Liver (tissue), 8 donors: ENCODE measurements at regions not wholly inside any gene's neighbourhood (a gene's known extent, or its start where the extent isn't known, plus 50 kb on each side); places are given as distances from the start of the nearest gene placed in this dataset.

Source experiments
- DNase-seq: peaks from one replicate; pipeline ENCODE4 v3.0.0-alpha.2; 2017; ENCODE audit warnings: low spot score
- H3K27ac ChIP-seq, 2 donors: one replicate each; pipeline ENCODE4 v1.7.0; 2013; ENCODE audit warnings: inconsistent platforms in 2 of 2, low read length in 2 of 2, control low read depth in 1 of 2, low read depth in 1 of 2, mild to moderate bottlenecking in 1 of 2
- H3K27me3 ChIP-seq, 4 donors: one replicate each; pipeline versions ENCODE4 v1.6.1 to v1.7.0; 2013; ENCODE audit warnings: low read length in 3 of 4, inconsistent platforms in 1 of 4, mild to moderate bottlenecking in 1 of 4, moderate library complexity in 1 of 4; ENCODE audit not compliant: control insufficient read depth in 4 of 4, insufficient read depth in 4 of 4
- H3K36me3 ChIP-seq, 4 donors: one replicate each; pipeline versions ENCODE4 v1.6.1 to v1.7.0; 2013; ENCODE audit warnings: low read length in 3 of 4, mild to moderate bottlenecking in 3 of 4, low read depth in 1 of 4, moderate library complexity in 1 of 4; ENCODE audit not compliant: control insufficient read depth in 4 of 4, insufficient read depth in 3 of 4
- H3K4me1 ChIP-seq, 4 donors: one replicate each; pipeline versions ENCODE4 v1.6.1 to v1.7.0; 2013; ENCODE audit warnings: low read length in 3 of 4, mild to moderate bottlenecking in 3 of 4, moderate library complexity in 1 of 4; ENCODE audit not compliant: control insufficient read depth in 4 of 4, insufficient read depth in 4 of 4
- H3K4me3 ChIP-seq, 3 donors: one replicate each; pipeline versions ENCODE4 v1.6.1 to v1.7.0; 2013; ENCODE audit warnings: low read length in 3 of 3, control low read depth in 1 of 3, low read depth in 1 of 3, mild to moderate bottlenecking in 1 of 3
- H3K9ac ChIP-seq, 2 donors: one replicate each; pipeline ENCODE4 v1.7.0; 2013; ENCODE audit warnings: low read length in 2 of 2, mild to moderate bottlenecking in 2 of 2, moderate library complexity in 2 of 2, control low read depth in 1 of 2, low read depth in 1 of 2
- H3K9me3 ChIP-seq, 4 donors: one replicate each; pipeline versions ENCODE4 v1.6.1 to v1.7.0; 2013; ENCODE audit warnings: low read length in 3 of 4; ENCODE audit not compliant: control insufficient read depth in 4 of 4
- ATF3 ChIP-seq: IDR thresholded peaks from 2 replicates; pipeline ENCODE4 v1.6.1; 2016; ENCODE audit warnings: antibody characterized with exemption
- CTCF ChIP-seq: fragments of 150-350 bp; IDR thresholded peaks from 2 replicates; pipeline ENCODE4 v1.5.1; 2017; ENCODE audit warnings: improper control_type of control experiment, low read depth, low read length; ENCODE audit not compliant: missing input control
- FOXA1 ChIP-seq: IDR thresholded peaks from 2 replicates; pipeline ENCODE4 v1.6.1; 2016; ENCODE audit warnings: antibody characterized with exemption
- FOXA2 ChIP-seq: IDR thresholded peaks from 2 replicates; pipeline ENCODE4 v1.6.1; 2016; ENCODE audit warnings: antibody characterized with exemption
- HNF4A ChIP-seq, 2 donors: conservative IDR thresholded peaks; 2 replicates each; pipeline ENCODE4 v1.6.1; 2016; ENCODE audit warnings: antibody characterized with exemption in 2 of 2, mild to moderate bottlenecking in 2 of 2
- HNF4G ChIP-seq: IDR thresholded peaks from 2 replicates; pipeline ENCODE4 v1.6.1; 2016; ENCODE audit warnings: antibody characterized with exemption
- JUND ChIP-seq, 2 donors: IDR thresholded peaks; 2 replicates each; pipeline ENCODE4 v1.6.1; 2016; ENCODE audit warnings: antibody characterized with exemption in 2 of 2
- MAX ChIP-seq: IDR thresholded peaks from 2 replicates; pipeline ENCODE4 v1.6.1; 2016; ENCODE audit warnings: antibody characterized with exemption
- NR2F2 ChIP-seq: IDR thresholded peaks from 2 replicates; pipeline ENCODE4 v1.6.1; 2016; ENCODE audit warnings: antibody characterized with exemption
- RAD21 ChIP-seq, 2 donors: IDR thresholded peaks; 2 replicates each; pipeline ENCODE4 v1.6.1; 2016; ENCODE audit warnings: antibody characterized with exemption in 2 of 2, mild to moderate bottlenecking in 2 of 2
- RXRA ChIP-seq, 2 donors: IDR thresholded peaks; 2 replicates each; pipeline ENCODE4 v1.6.1; 2017 to 2018; ENCODE audit warnings: antibody characterized with exemption in 2 of 2, mild to moderate bottlenecking in 1 of 2
- SP1 ChIP-seq: IDR thresholded peaks from 2 replicates; pipeline ENCODE4 v1.6.1; 2018; ENCODE audit warnings: antibody characterized with exemption, mild to moderate bottlenecking
- TAF1 ChIP-seq: conservative IDR thresholded peaks from 2 replicates; pipeline ENCODE4 v1.6.1; 2016; ENCODE audit warnings: antibody characterized with exemption, mild to moderate bottlenecking
- YY1 ChIP-seq: IDR thresholded peaks from 2 replicates; pipeline ENCODE4 v1.6.1; 2016; ENCODE audit warnings: antibody characterized with exemption, mild to moderate bottlenecking
- ZBTB33 ChIP-seq: IDR thresholded peaks from 2 replicates; pipeline ENCODE4 v1.6.1; 2016; ENCODE audit warnings: antibody characterized with exemption
- WGBS: extraction: QIAGEN DNeasy Blood & Tissue Kit; methylation state at CpG from one replicate; pipeline ENCODE4 v1.1.7; 2013; 5-methylcytosine and 5-hydroxymethylcytosine counted together
- donor health status: healthy.
- donor health status: healthy.
- donor health status: healthy.
- donor health status: healthy.
- donor health status: healthy.

GRCh38 chr1:55420929-55421716 lies 206.0 kb upstream of the USP24 start (continued):
- TF ChIP-seq TAF1 (no peak), HNF4A (conservative IDR thresholded peaks at IDR 0.05) (no peak), CTCF (no peak)

GRCh38 chr1:55420026-55420425 lies 204.9 kb upstream of the USP24 start:
- no peaks in the 10 kb centered on the region for H3K36me3 ChIP-seq
- no peak for DNase-seq
- WGBS, result 59% methylated on average over 2 of the region's 2 CpGs
- H3K4me1 ChIP-seq, result no peaks in the 10 kb centered on the region
- peaks cover 0 to 3% (median 1%) of the 10 kb centered on the region in 4 donors for H3K9me3 ChIP-seq
- no peaks in the 10 kb centered on the region for H3K27me3 ChIP-seq
- no peak overlapping the region for H3K4me3 ChIP-seq
- no peak overlapping the region for H3K9ac ChIP-seq
- no peak for TF ChIP-seq ZBTB33
- no peak for TF ChIP-seq TAF1
- no peak for TF ChIP-seq RXRA (IDR thresholded peaks at IDR 0.05)
- TF ChIP-seq YY1, result no peak
- TF ChIP-seq FOXA2, result no peak
- no peak for TF ChIP-seq SP1
- TF ChIP-seq FOXA1, result no peak
- TF ChIP-seq NR2F2, result no peak
- no peak for TF ChIP-seq HNF4A (conservative IDR thresholded peaks at IDR 0.05)
- no peak for TF ChIP-seq RAD21 (IDR thresholded peaks at IDR 0.05)
- TF ChIP-seq ATF3, result no peak
- H3K27ac ChIP-seq, result no peak overlapping the region

- Histone ChIP-seq H3K27ac (no peak overlapping the region), H3K4me3 (no peak overlapping the region), H3K27me3 (no peaks in the 10 kb centered on the region), H3K36me3 (no peaks in the 10 kb centered on the region), H3K9me3 (peaks cover 0 to 3% (median 1%) of the 10 kb centered on the region in 4 donors), H3K9ac (no peak overlapping the region), H3K4me1 (no peaks in the 10 kb centered on the region)
- TF ChIP-seq HNF4G, result no peak
- no peak for TF ChIP-seq FOXA1
- no peak for TF ChIP-seq CTCF
- no peak for TF ChIP-seq YY1
- TF ChIP-seq RAD21 (IDR thresholded peaks at IDR 0.05), result no peak
- TF ChIP-seq MAX, result no peak
- TF ChIP-seq RXRA (IDR thresholded peaks at IDR 0.05), result no peak
- TF ChIP-seq JUND (IDR thresholded peaks at IDR 0.05), result no peak
- no peak for TF ChIP-seq ZBTB33
- no peak for TF ChIP-seq NR2F2
- WGBS, result 89% methylated on average over 10 of the region's 10 CpGs
- no peak for DNase-seq
Measured at GRCh38 chr1:55418208-55419000, 203.2 kb upstream of the USP24 start.
